Left forelimb (tissue), 1 donor: ENCODE measurements at regions not wholly inside any gene's neighbourhood (a gene's known extent, or its start where the extent isn't known, plus 50 kb on each side); places are given as distances from the start of the nearest gene placed in this dataset.
"Not testable (repeated sequence)": the region's sequence is repeated elsewhere in the genome, so short reads cannot be mapped to it uniquely, and the experiment has no call there.

Experiments
- DNase-seq: peaks from one replicate; pipeline ENCODE4 v3.0.0-alpha.2; 2018; ENCODE audit warnings: low spot score

DNA sequence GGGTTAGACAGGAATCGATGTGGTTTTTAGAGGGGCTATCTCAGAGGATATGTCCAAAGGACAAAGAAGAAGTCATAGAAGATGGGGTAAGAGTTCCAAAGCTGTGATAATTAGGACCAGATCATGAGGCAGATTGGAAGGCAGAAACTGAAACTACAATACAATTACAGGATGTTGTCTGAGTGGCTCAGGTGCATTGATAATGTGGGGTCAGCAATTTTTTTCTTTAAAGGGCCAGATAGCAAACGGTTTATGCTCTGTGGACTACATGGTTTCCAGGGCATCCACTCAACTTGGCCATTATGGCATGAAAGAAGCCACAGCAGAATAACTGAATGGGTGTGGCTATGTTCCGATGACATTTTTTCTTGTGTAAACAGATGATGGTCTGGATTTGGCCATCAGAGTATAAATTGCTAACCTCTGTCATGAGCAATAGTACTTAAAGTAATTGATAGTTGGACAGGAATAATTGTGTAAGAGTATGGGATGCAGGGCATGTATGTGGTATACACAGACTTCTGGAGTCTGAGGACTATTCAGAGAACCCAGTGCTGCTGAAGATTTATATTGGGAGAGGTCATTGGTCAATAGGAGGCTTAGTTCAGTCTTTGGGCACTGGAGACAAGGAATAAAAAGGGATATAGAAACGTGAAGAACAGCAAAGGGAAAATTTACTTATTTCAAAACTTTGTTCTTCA lies 198.4 kb upstream of the ADGRL4 start:
- DNase-seq, result no peak

GRCh38 chr1:79198832-79199231 lies 192.3 kb upstream of the ADGRL4 start:
- no peak for DNase-seq

DNA sequence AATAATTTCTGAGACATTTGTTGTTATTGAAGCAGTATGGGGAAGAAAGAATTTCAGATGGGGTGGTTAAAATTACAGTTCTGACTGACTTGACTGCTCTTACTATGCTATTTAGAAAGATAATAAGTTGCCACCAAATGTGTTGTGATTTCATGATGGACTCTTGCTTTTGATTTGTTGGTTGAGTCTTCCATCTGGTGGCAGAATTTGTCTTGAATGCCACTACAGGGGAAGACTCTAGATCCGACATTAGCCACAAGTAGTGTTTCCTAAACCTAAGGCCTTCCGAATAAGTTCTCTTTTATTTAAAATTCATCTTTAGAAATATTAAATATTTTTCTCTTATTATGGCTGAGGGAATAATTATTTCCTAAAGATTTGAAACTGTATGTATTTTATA lies 190.9 kb upstream of the ADGRL4 start:
- no peak for DNase-seq

DNA sequence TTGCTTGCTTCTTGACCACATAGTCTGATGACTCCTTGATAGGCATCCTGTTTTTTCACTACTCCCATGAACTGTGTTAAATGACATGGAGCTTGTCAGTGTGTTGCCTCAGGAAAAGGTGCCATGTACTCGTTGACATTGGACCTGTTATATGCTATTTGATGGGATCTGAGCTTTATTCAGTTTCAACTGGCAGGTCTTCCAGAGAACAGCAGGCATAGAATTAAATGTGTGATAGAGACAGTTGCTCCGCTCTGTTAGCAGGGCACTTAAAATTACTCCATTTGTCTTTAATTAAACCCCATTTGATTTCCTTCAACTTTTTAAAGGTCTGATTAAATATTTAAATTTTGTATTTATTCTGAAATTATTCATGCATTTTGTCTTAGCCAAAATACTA lies 189.7 kb upstream of the ADGRL4 start:
- DNase-seq, result no peak

- DNase-seq, result no peak
Observed at GRCh38 chr1:79193211-79194079, 186.9 kb upstream of the ADGRL4 start.

- no peak for DNase-seq
Observed at GRCh38 chr1:79190074-79190473, 183.5 kb upstream of the ADGRL4 start.

DNA sequence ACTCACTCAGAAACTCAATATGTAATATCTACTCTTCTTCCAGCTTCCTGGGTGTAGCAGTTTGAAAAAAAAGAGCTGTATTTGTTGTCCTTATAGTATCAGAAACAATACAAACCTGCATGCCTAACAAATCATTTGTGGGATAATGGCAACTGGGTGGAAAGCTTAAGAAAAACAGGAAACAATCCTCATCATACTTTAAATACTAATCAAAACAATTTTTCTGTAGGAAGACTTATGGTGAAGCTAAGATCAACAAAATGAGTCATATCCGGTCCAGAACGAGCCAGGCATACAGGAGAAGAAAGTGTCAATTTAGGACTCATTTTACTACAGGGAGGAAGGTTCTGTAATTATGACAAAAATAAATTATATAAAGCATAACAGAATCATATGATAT lies 181.8 kb upstream of the ADGRL4 start:
- DNase-seq, result no peak

DNA sequence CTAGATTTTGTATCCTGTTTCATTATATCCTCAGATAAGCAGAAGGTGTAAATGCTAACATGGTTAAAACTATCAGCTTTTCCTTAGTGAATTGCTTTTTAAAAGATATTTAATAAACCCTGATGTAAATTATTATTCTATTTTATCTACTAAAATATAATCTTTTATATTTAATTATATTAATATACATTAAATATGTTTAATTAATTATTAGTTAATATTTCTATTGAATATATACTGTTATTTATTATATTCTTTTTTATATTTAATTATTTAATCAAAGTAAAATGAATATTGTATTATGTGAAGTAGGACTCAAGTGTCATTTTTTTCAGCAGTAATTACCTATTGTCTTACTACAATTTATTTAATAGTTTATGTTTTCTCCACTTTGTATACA lies 179.7 kb upstream of the ADGRL4 start:
- DNase-seq, result no peak

DNA sequence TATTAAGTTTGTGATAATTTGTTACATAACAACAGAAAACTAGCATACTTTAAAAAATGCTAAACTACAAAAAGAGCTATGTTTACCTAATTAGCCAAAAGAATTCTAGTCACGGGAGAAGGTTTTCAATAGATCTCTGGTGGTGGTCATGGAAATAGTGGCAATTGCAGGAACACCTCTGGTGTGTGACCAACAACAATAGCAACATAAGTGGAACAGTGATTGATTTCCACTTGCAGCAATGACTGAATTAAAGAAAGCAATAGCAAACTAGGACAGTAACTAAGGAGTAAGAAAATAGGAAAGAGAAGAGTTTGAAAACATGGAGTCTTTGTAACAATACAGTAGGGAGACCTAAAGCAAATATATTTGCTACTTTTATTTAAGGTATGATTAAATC lies 171.3 kb upstream of the ADGRL4 start:
- no peak for DNase-seq

DNA sequence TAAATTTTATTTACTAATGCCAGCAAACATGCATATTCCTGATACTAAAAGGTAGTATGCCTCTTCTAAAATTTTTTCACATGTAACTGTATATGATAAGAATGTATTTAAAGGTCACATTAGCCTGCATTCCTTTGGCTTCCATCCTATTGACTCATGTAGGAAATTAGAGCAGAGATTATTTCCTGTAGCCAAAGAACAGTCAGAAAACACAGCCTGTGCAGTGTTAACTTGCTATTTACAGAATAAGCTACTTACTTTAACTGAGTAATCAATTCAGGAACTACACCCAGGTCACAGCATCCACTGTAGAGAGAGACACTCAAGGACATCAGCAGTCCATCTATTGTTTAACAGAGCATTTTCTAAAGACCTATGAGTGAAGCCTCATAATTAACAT lies 154.5 kb upstream of the ADGRL4 start:
- no peak for DNase-seq

GRCh38 chr1:79155991-79156390 lies 149.5 kb upstream of the ADGRL4 start:
- DNase-seq, result no peak

DNA sequence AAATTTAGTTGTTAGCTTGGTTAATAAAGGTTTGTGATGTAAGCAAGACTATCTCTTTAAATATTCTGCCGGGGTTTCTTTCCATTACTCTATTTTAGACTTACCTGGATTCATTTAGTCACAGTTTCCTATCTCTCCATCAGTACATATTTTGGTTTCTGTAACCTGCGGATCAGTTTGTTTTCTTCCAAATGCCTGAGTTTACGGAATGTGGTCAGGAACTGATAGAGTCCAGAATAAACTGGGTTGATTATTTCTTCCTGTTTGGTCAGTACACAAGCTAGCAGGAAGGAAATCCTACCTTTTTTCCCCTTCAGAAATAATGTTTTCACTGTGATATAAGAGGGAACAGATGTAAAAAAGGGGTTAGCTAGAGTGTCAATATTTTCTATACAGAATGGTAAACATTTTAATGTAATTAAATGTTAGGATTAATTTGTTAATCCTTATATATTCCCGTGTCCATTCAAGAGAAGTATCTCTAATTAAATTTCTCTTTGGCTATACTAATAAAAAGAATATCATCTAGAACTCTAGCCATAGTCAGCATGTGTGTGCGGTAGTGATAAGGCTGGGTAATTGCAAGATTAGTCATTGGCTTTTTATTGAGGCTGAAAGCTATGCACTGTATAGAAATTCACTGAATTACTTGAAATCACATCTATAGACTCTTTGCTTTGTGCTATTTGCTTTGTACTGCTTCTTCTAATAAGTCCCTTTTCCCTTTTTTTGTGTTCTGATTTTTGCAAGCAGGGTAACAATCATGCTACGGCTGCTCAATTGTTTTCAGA lies 144.7 kb upstream of the ADGRL4 start:
- DNase-seq, result no peak

DNA sequence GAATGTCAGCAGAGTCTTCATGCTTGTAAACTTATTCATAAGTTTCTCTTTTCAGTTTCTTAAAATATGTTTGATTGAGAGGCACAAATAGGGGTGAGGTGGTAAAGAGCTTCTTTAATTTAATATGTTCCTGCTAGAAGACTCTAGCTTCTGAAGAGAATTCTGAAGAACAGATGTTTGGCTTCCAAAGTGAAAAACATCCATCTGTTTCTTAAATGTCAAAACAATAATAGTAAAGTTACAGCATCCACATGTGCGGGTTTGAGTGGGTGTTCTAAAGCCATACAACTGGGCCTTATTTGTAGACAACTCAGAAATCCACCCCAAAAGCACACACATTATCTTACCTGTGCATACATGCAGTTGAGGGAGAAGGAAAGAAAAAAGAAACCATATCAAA lies 144.0 kb upstream of the ADGRL4 start:
- DNase-seq, result no peak

GRCh38 chr1:79138227-79138626 lies 131.7 kb upstream of the ADGRL4 start:
- not testable (repeated sequence) for DNase-seq

- no peak for DNase-seq
Observed at GRCh38 chr1:79133774-79134364, 127.3 kb upstream of the ADGRL4 start.

DNA sequence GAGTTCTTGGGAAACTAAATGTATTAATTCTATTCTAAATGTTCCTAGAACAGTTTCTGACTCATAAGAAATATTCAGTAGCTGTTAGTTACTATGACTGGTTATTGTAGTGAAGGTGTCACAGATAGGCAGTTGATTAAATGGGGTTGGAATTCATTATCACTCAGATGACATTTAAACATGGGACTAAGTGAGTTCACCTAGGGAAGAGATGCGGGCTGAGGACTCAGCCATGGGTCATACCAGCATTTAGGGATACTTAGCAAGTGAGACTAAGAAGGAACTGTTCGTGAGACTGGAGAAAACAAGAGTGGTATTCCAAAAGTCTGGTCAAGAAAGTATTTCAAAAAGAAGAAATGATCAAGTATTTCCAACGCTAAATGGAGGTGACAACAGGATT lies 125.1 kb upstream of the ADGRL4 start:
- no peak for DNase-seq

DNA sequence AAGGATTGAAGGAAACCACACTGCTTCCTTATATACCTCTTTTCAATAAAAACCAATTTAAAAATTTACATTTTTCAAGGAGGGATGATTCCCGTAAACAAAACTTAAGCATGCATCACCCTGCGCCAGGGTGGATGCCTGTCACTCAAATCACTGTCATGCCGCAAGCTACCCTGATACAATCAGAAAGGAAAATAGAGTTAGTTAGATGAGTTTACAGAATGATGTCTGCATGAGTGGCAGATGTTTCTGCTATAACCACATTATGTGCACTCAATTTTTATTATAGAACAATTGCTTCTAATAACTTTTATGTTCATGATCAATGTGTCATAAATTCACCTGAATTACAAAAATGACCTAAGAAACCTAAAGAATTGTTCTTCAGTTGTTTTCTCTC lies 123.4 kb upstream of the ADGRL4 start:
- no peak for DNase-seq

DNA sequence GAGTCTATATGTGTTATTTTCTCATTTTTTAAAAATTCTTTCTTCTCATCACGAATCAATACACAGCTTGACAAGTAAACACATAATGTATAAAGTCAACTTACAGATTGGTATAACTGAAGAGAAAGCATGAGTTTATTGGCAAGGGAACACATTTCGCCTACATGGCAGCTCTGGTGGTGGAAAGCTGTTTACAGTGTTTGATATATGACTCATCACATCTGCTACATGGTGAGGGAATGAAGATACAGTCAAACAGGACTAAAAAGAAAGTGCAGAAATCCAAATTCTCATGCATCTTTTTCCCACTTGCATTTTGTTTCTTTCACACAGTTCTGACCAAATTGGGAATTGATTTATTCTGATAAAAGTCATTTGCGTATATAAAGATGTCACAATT lies 122.2 kb upstream of the ADGRL4 start:
- DNase-seq, result no peak

DNA sequence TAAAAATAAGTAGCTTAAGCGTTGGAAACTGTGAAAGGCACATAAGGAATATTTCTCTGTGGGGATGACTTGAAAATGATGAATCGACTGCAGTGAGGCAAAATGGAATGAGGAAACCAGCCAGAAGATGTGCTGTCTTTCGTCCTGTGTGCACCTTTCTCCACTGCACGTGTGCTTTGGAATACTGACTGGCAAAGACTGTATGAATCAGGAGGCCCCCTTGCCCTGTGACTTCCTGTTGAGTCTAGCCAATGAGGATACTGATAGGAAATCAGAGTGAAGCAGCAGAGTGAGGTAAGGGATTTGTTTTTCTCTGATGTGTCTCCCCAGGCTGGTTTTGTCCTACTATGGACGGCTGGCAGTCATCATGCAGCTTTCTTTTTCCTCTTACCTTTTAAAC lies 118.2 kb upstream of the ADGRL4 start:
- no peak for DNase-seq

GRCh38 chr1:79122521-79122920 lies 116.0 kb upstream of the ADGRL4 start:
- DNase-seq, result no peak

- no peak for DNase-seq
Observed at GRCh38 chr1:79117376-79117775, 110.8 kb upstream of the ADGRL4 start.

GRCh38 chr1:79113836-79114235 lies 107.3 kb upstream of the ADGRL4 start:
- no peak for DNase-seq
